ENCODE measurements at regions not wholly inside any gene's neighbourhood (a gene's known extent, or its start where the extent isn't known, plus 50 kb on each side); places are given as distances from the start of the nearest gene placed in this dataset.
"Not testable (repeated sequence)": the region's sequence is repeated elsewhere in the genome, so short reads cannot be mapped to it uniquely, and the experiment has no call there.

DNA sequence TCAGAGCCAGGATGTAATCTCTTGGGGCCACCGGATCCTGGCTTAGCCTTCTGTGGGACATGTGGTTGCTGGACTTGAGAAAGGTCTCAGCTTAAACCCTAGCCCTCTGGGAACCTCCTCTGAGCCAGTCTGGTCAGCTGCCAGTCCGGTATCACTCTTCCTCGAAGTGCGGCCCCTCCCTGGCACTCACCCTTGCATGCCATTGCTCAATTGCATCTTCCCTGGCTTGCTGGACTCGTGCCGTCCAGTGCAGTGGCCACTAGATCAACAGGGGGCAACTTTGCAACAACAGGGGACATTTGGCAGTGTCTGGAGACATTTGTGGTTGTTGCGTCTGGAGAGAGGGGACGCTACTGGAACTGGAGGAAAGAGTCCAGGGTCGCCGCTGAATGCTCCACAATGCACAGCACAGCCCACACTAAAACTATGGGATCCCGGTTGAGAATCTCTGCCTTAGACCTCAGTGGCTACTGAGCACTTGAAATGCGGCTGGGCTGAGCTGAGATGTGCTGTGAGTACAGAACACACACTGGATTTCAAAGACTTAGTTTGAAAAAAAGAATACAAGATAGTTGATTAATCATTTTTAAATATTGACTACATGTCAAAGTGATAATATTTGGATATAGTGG is 152.1 kb downstream of the TFAP2C start:
- Mint-ChIP-seq H3K27ac (ENCODE audit: unreplicated experiment) (no peak overlapping the region), H3K9me3 (ENCODE audit: unreplicated experiment) (no peaks in the 10 kb centered on the region), H3K36me3 (ENCODE audit: low read depth, unreplicated experiment) (no peaks in the 10 kb centered on the region), H3K4me3 (ENCODE audit: unreplicated experiment) (no peak overlapping the region), H3K27me3 (ENCODE audit: unreplicated experiment) (no peaks in the 10 kb centered on the region), H3K4me1 (ENCODE audit: unreplicated experiment) (peaks cover 9% of the 10 kb centered on the region)
- no peak for DNase-seq (ENCODE audit: low spot score)
- no peak for TF ChIP-seq CTCF (IDR thresholded peaks at IDR 0.05; ENCODE audit: unreplicated experiment)

- not testable (repeated sequence) for H3K27me3 Mint-ChIP-seq (ENCODE audit: unreplicated experiment); H3K9me3 Mint-ChIP-seq (ENCODE audit: unreplicated experiment); H3K36me3 Mint-ChIP-seq (ENCODE audit: low read depth, unreplicated experiment); H3K27ac Mint-ChIP-seq (ENCODE audit: unreplicated experiment); DNase-seq (ENCODE audit: low spot score); H3K4me3 Mint-ChIP-seq (ENCODE audit: unreplicated experiment); H3K4me1 Mint-ChIP-seq (ENCODE audit: unreplicated experiment)
Measured at GRCh38 chr20:56781987-56782560, 153.0 kb downstream of the TFAP2C start.

DNA sequence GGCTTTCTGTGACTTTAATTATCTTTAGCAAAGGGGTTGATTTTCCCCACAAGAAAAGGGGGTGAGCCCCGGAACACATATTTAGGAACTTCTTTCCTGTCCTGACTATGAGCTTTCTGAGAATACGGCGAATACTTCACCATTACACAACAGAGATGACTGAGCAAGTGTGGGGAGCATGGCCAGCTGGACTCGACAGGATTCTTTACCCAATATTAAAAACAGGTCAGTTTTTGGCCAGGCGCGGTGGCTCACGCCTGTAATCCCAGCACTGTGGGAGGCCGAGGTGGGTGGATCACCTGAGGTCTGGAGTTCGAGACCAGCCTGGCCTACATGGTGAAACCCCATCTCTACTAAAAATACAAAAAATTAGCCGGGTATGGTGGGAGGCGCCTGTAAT is 153.7 kb downstream of the TFAP2C start:
- H3K4me1 Mint-ChIP-seq (ENCODE audit: unreplicated experiment); H3K4me3 Mint-ChIP-seq (ENCODE audit: unreplicated experiment); DNase-seq (ENCODE audit: low spot score); H3K36me3 Mint-ChIP-seq (ENCODE audit: low read depth, unreplicated experiment); H3K27ac Mint-ChIP-seq (ENCODE audit: unreplicated experiment); H3K9me3 Mint-ChIP-seq (ENCODE audit: unreplicated experiment); H3K27me3 Mint-ChIP-seq (ENCODE audit: unreplicated experiment): not testable (repeated sequence)

DNA sequence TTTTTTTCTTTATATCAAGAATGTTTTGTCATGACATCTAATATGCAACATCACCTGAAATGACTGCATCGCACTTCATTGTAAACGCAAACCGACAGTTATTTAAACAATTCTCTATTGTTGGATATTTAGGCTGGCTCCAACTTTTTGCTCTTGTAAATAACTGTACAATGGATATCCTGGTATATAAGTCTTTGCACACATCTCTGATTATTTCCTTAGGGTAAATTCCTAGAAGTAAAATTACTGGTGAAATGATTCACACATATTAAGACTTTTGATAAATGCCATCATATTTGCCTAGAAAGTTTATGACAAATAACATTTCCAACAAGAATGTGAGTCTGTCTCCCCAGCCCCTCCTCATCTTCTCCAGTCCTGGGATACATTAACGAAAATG is 154.7 kb downstream of the TFAP2C start:
- Mint-ChIP-seq H3K4me3 (ENCODE audit: unreplicated experiment) (no peak overlapping the region), H3K36me3 (ENCODE audit: low read depth, unreplicated experiment) (no peaks in the 10 kb centered on the region), H3K4me1 (ENCODE audit: unreplicated experiment) (peaks cover 2% of the 10 kb centered on the region), H3K27ac (ENCODE audit: unreplicated experiment) (no peak overlapping the region), H3K27me3 (ENCODE audit: unreplicated experiment) (no peaks in the 10 kb centered on the region), H3K9me3 (ENCODE audit: unreplicated experiment) (no peaks in the 10 kb centered on the region)
- TF ChIP-seq CTCF (IDR thresholded peaks at IDR 0.05; ENCODE audit: unreplicated experiment) = no peak
- no peak for DNase-seq (ENCODE audit: low spot score)

DNA sequence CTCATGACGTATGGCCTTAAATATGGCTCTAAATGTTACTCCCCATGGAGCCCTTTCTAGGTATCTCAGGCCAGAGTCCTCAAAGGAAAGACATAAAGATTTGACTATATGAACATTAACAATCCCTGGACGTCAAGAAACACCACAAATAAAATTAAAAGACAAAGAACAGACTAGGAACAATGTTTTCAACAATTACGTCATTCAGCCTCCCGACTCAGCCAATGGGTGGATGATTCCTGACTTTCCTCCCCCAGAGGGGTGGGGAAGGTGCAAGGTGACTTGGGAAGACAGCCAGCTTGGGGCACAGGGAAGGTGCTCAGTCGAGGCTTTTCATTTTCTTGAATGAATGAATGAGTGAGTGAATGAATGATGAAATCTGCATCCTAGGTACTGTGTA is 157.4 kb downstream of the TFAP2C start:
- DNase-seq (ENCODE audit: low spot score) = no peak
- Mint-ChIP-seq H3K36me3 (ENCODE audit: low read depth, unreplicated experiment) (no peaks in the 10 kb centered on the region), H3K27ac (ENCODE audit: unreplicated experiment) (no peak overlapping the region), H3K9me3 (ENCODE audit: unreplicated experiment) (no peaks in the 10 kb centered on the region), H3K4me3 (ENCODE audit: unreplicated experiment) (no peak overlapping the region), H3K27me3 (ENCODE audit: unreplicated experiment) (no peaks in the 10 kb centered on the region), H3K4me1 (ENCODE audit: unreplicated experiment) (peaks cover 14% of the 10 kb centered on the region)
- TF ChIP-seq CTCF (IDR thresholded peaks at IDR 0.05; ENCODE audit: unreplicated experiment) = no peak

GRCh38 chr20:56788041-56788670 is 159.1 kb downstream of the TFAP2C start:
- Mint-ChIP-seq H3K9me3 (ENCODE audit: unreplicated experiment) (no peaks in the 10 kb centered on the region), H3K27ac (ENCODE audit: unreplicated experiment) (no peak overlapping the region), H3K36me3 (ENCODE audit: low read depth, unreplicated experiment) (no peaks in the 10 kb centered on the region), H3K27me3 (ENCODE audit: unreplicated experiment) (no peaks in the 10 kb centered on the region), H3K4me1 (ENCODE audit: unreplicated experiment) (peaks cover 17% of the 10 kb centered on the region), H3K4me3 (ENCODE audit: unreplicated experiment) (no peak overlapping the region)
- TF ChIP-seq CTCF (IDR thresholded peaks at IDR 0.05; ENCODE audit: unreplicated experiment) = no peak
- DNase-seq (ENCODE audit: low spot score) = no peak
